ENCODE measurements at regions not wholly inside any gene's neighbourhood (a gene's known extent, or its start where the extent isn't known, plus 50 kb on each side); places are given as distances from the start of the nearest gene placed in this dataset.

DNA sequence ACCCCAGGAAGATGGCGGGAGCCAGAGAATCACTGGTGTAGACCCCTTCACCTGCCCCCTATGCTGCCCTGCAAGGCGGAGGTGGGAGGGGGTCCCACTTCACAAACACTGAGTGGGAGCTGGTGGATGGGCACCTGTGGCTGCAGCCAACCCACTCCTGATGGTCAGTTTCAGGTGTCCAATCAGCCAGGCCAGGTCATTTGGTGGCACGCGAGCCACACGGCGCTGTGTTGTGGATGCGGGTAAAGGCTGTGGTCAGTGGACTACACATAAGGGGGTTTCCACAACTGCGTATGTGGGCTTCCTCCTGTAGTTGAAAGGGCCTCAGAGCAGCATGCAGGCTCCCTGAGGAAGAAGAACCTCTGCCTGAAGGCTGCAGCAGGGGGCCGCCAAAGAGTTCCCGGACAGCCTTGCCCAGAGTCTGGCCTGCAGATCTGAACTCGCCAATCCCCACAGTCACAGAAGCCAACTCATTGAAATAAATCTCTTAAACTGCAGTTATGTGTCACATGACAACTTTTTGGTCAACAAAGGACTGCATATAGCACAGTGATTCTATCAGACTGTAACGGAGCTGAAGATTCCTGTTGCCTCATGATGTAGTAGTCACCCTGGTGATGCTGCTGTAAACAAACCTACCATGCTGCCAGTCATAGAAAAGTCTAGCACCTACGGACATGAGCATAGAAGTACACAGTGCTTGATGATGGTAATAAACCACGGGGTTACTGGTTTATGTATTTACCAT is 284.7 kb upstream of the IRX2 start:
- TF ChIP-seq, protein P1, sequence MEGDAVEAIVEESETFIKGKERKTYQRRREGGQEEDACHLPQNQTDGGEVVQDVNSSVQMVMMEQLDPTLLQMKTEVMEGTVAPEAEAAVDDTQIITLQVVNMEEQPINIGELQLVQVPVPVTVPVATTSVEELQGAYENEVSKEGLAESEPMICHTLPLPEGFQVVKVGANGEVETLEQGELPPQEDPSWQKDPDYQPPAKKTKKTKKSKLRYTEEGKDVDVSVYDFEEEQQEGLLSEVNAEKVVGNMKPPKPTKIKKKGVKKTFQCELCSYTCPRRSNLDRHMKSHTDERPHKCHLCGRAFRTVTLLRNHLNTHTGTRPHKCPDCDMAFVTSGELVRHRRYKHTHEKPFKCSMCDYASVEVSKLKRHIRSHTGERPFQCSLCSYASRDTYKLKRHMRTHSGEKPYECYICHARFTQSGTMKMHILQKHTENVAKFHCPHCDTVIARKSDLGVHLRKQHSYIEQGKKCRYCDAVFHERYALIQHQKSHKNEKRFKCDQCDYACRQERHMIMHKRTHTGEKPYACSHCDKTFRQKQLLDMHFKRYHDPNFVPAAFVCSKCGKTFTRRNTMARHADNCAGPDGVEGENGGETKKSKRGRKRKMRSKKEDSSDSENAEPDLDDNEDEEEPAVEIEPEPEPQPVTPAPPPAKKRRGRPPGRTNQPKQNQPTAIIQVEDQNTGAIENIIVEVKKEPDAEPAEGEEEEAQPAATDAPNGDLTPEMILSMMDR (IDR thresholded peaks at IDR 0.05): no peak
- TF ChIP-seq POLR2A (IDR thresholded peaks at IDR 0.05): no peak

Measured in lower leg skin (tissue), 3 donors.